Spleen (tissue), 11 donors: ENCODE measurements at regions not wholly inside any gene's neighbourhood (a gene's known extent, or its start where the extent isn't known, plus 50 kb on each side); places are given as distances from the start of the nearest gene placed in this dataset.
"Not testable (repeated sequence)": the region's sequence is repeated elsewhere in the genome, so short reads cannot be mapped to it uniquely, and the experiment has no call there.

Experiments used
- DNase-seq: peaks from one replicate; pipeline ENCODE4 v3.0.0-alpha.2; 2020
- H3K27ac ChIP-seq, 8 donors: fragments of 200-600 bp; sonication (generic) in 7 of 8; 1 replicate in 4 of 8; 2 replicates in 4 of 8; pipeline versions ENCODE4 v1.5.0 to v1.8.0; 2016 to 2021; ENCODE audit warnings: inconsistent platforms in 4 of 8, mild to moderate bottlenecking in 4 of 8, moderate library complexity in 1 of 8
- H3K27me3 ChIP-seq, 7 donors: fragments of 200-600 bp; sonication (generic) in 6 of 7; replicated peaks in 1 of 7; 1 replicate in 4 of 7; 2 replicates in 3 of 7; pipeline versions ENCODE4 v1.5.0 to v1.8.0; 2016 to 2021; ENCODE audit warnings: inconsistent platforms in 3 of 7, mild to moderate bottlenecking in 1 of 7
- H3K36me3 ChIP-seq, 6 donors: fragments of 200-600 bp; sonication (generic) in 5 of 6; 1 replicate in 4 of 6; 2 replicates in 2 of 6; pipeline versions ENCODE4 v1.5.0 to v1.8.0; 2016 to 2021; ENCODE audit warnings: inconsistent platforms in 2 of 6
- H3K4me1 ChIP-seq, 6 donors: fragments of 200-600 bp; sonication (generic) in 5 of 6; 1 replicate in 3 of 6; 2 replicates in 3 of 6; pipeline versions ENCODE4 v1.5.0 to v1.8.0; 2016 to 2021; ENCODE audit warnings: inconsistent platforms in 3 of 6
- H3K4me3 ChIP-seq, 8 donors: fragments of 200-600 bp; sonication (generic) in 7 of 8; 1 replicate in 4 of 8; 2 replicates in 4 of 8; pipeline versions ENCODE4 v1.5.0 to v1.8.0; 2016 to 2021; ENCODE audit warnings: inconsistent platforms in 4 of 8, mild to moderate bottlenecking in 4 of 8, moderate library complexity in 2 of 8
- H3K9me3 ChIP-seq, 8 donors: fragments of 200-600 bp; sonication (generic) in 7 of 8; 1 replicate in 4 of 8; 2 replicates in 4 of 8; pipeline versions ENCODE4 v1.5.0 to v1.8.0; 2016 to 2021; ENCODE audit warnings: inconsistent platforms in 4 of 8
- CTCF ChIP-seq, 11 experiments: fragments of 200-600 bp in 7 of 11; fragments of 450-650 bp in 4 of 11; sonication (generic) in 4 of 11; IDR thresholded peaks in 8 of 11; conservative IDR thresholded peaks in 3 of 11; 1 replicate in 7 of 11; 2 replicates in 4 of 11; pipeline versions ENCODE4 v1.4.0 to v1.8.0; 2016 to 2021; ENCODE audit warnings: antibody characterized with exemption in 11 of 11, inconsistent platforms in 4 of 11, mild to moderate bottlenecking in 1 of 11
- POLR2A ChIP-seq, 3 donors: fragments of 450-650 bp; IDR thresholded peaks; one replicate each; pipeline ENCODE4 v1.5.1; 2017; ENCODE audit warnings: antibody characterized with exemption in 3 of 3, mild to moderate bottlenecking in 1 of 3
- POLR2AphosphoS5 ChIP-seq, 3 donors: sonication (generic); formaldehyde crosslinking; IDR thresholded peaks; one replicate each; pipeline ENCODE4 v1.5.1; 2017; ENCODE audit warnings: antibody characterized with exemption in 3 of 3
- WGBS, 5 donors: extraction: QIAGEN DNeasy Blood & Tissue Kit in 3 of 5; methylation state at CpG; one replicate each; pipeline versions ENCODE4 v1.1.5 to v1.1.7; 2013 to 2018; 5-methylcytosine and 5-hydroxymethylcytosine counted together
- intact Hi-C: fragments of 100-400 bp; cut with DNase I; formaldehyde crosslinking; loops from one replicate; pipeline ENCODE4 v1.15.0; 2023; ENCODE audit warnings: low total_unique reads
- donor health status: healthy with polysubstance abuse.
- donor health status: DM: no; HTN: no; CAD: no; lungs with moderate emphysema.
- donor health status: DM: no; HTN: no; CAD: no.
- donor health status: Bipolar disorder and iron deficiency.
- donor health status: healthy.
- donor health status: DM: no; HTN: no; CAD: no.
- donor health status: DM: yes; HTN: yes; CAD: no.

- Histone ChIP-seq H3K4me1 (peaks cover 0 to 16% (median 0%) of the 10 kb centered on the region in 6 donors), H3K27ac (no peak overlapping the region), H3K36me3 (no peaks in the 10 kb centered on the region), H3K9me3 (peaks cover 0 to 9% (median 0%) of the 10 kb centered on the region in 8 donors), H3K27me3 (peaks cover 0 to 41% (median 26%) of the 10 kb centered on the region in 7 donors), H3K4me3 (no peak overlapping the region)
- TF ChIP-seq POLR2AphosphoS5 (IDR thresholded peaks at IDR 0.05) (no peak), POLR2A (IDR thresholded peaks at IDR 0.05) (no peak), CTCF (IDR thresholded peaks at IDR 0.05 in 8 of 11, conservative IDR thresholded peaks at IDR 0.05 in 3 of 11) (no peak)
- WGBS, 5 donors = 65 to 95% (median 76%) methylated on average over 2 of the region's 2 CpGs
- no peak for DNase-seq
- intact Hi-C loops = no loop called here
These were observed 127.1 kb downstream of the ANKRD30BL start for GRCh38 chr2:132034646-132035045.

- Histone ChIP-seq H3K36me3 (no peaks in the 10 kb centered on the region), H3K9me3 (peaks cover 0 to 9% (median 0%) of the 10 kb centered on the region in 8 donors), H3K4me1 (peaks cover 0 to 16% (median 0%) of the 10 kb centered on the region in 6 donors), H3K27me3 (peaks cover 0 to 34% (median 19%) of the 10 kb centered on the region in 7 donors), H3K4me3 (no peak overlapping the region), H3K27ac (no peak overlapping the region)
- intact Hi-C loops = no loop called here
- no peak for TF ChIP-seq POLR2AphosphoS5 (IDR thresholded peaks at IDR 0.05)
- no peak for TF ChIP-seq POLR2A (IDR thresholded peaks at IDR 0.05)
- no peak for TF ChIP-seq CTCF (IDR thresholded peaks at IDR 0.05 in 8 of 11, conservative IDR thresholded peaks at IDR 0.05 in 3 of 11)
- WGBS, 5 donors = 74 to 87% (median 80%) methylated on average over 2 of the region's 2 CpGs
- DNase-seq = no peak
These were observed 127.8 kb downstream of the ANKRD30BL start for GRCh38 chr2:132033949-132034348.

GRCh38 chr2:132033365-132033764 is 128.4 kb downstream of the ANKRD30BL start:
- intact Hi-C loops = no loop called here
- no peak for DNase-seq

GRCh38 chr2:132012046-132012445 is 149.7 kb downstream of the ANKRD30BL start:
- H3K27ac ChIP-seq, H3K4me3 ChIP-seq, H3K4me1 ChIP-seq, DNase-seq, H3K36me3 ChIP-seq, intact Hi-C loops, H3K9me3 ChIP-seq: not testable (repeated sequence)
- WGBS, 5 donors = 67 to 86% (median 77%) methylated on average over 1 of the region's 1 CpG
- peaks cover 0 to 31% (median 16%) of the 10 kb centered on the region in 7 donors for H3K27me3 ChIP-seq

More at GRCh38 chr2:132033365-132033764, 128.4 kb downstream of the ANKRD30BL start:
- 77 to 95% (median 86%) methylated on average over 2 of the region's 2 CpGs for WGBS, 5 donors
- TF ChIP-seq CTCF (IDR thresholded peaks at IDR 0.05 in 8 of 11, conservative IDR thresholded peaks at IDR 0.05 in 3 of 11) (no peak), POLR2A (IDR thresholded peaks at IDR 0.05) (no peak), POLR2AphosphoS5 (IDR thresholded peaks at IDR 0.05) (no peak)
- peaks cover 0 to 11% (median 0%) of the 10 kb centered on the region in 6 donors for H3K4me1 ChIP-seq
- no peak overlapping the region for H3K4me3 ChIP-seq
- H3K36me3 ChIP-seq = no peaks in the 10 kb centered on the region
- peaks cover 0 to 9% (median 0%) of the 10 kb centered on the region in 8 donors for H3K9me3 ChIP-seq
- no peak overlapping the region for H3K27ac ChIP-seq
- H3K27me3 ChIP-seq = peaks cover 0 to 28% (median 15%) of the 10 kb centered on the region in 7 donors
